ENCODE measurements at regions not wholly inside any gene's neighbourhood (a gene's known extent, or its start where the extent isn't known, plus 50 kb on each side); places are given as distances from the start of the nearest gene placed in this dataset.

DNA sequence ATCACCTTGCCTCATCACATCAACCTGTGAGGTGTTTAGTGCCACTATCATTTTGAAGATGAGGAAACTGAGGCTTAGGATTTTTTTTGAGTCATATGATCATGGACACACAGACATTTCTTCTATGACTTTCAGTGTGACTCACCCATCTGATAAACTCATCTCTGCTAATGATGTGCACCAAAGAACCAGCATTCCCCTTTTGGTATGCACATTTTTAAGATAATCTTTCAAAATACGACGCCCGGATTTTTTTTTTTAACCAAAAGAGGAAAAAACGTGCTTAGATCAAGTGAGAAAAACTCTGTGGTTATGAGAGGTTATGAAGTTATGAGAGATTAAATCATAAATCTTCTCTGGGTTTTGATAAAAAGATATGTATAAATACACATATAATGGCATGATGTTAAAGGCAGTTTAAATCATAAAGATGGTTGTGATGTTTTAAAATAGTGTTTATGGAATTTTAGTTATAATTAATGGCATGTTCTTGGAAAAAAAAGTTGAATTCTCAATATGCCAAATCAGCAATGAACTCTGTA lies 948.1 kb downstream of the TMTC2 start:
- no peaks in the 10 kb centered on the region for H3K9me3 ChIP-seq
- H3K27ac ChIP-seq: no peak overlapping the region
- no peak overlapping the region for H3K4me3 ChIP-seq
- H3K4me1 ChIP-seq: no peaks in the 10 kb centered on the region
- TF ChIP-seq, protein P1, sequence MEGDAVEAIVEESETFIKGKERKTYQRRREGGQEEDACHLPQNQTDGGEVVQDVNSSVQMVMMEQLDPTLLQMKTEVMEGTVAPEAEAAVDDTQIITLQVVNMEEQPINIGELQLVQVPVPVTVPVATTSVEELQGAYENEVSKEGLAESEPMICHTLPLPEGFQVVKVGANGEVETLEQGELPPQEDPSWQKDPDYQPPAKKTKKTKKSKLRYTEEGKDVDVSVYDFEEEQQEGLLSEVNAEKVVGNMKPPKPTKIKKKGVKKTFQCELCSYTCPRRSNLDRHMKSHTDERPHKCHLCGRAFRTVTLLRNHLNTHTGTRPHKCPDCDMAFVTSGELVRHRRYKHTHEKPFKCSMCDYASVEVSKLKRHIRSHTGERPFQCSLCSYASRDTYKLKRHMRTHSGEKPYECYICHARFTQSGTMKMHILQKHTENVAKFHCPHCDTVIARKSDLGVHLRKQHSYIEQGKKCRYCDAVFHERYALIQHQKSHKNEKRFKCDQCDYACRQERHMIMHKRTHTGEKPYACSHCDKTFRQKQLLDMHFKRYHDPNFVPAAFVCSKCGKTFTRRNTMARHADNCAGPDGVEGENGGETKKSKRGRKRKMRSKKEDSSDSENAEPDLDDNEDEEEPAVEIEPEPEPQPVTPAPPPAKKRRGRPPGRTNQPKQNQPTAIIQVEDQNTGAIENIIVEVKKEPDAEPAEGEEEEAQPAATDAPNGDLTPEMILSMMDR (IDR thresholded peaks at IDR 0.05): no peak
- TF ChIP-seq POLR2A (IDR thresholded peaks at IDR 0.05): no peak
- no peak for TF ChIP-seq POLR2AphosphoS5 (IDR thresholded peaks at IDR 0.05)
- no peak for TF ChIP-seq EP300 (IDR thresholded peaks at IDR 0.05)
- no peaks in the 10 kb centered on the region for H3K36me3 ChIP-seq
- no peak for DNase-seq (ENCODE audit: low spot score in 2 of 2)
- WGBS: 56% methylated on average over 4 of the region's 4 CpGs
- H3K27me3 ChIP-seq: no peaks in the 10 kb centered on the region

DNA sequence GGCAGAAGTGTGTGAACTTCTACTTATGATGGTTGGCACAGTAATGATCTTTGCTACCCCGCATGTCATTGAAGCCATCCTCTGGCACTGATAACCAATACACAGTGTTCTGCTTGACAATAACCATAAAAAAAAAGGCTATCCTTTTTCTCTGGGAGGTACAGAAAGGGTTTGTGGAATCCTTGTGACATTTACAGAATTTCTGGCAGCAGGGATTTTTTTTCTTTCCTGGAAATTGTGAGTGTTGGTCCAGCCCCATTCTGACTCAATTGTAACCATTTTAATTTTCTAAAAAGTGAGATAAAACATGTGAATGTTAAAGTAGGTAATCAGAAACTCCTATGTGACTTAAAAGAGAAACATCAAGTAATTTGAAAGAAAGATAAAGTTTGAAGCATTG lies 943.8 kb downstream of the TMTC2 start:
- TF ChIP-seq, protein P1 (IDR thresholded peaks at IDR 0.05): no peak
- no peak for TF ChIP-seq POLR2A (IDR thresholded peaks at IDR 0.05)
- no peak for TF ChIP-seq POLR2AphosphoS5 (IDR thresholded peaks at IDR 0.05)
- no peak for TF ChIP-seq EP300 (IDR thresholded peaks at IDR 0.05)
- no peak overlapping the region for H3K4me3 ChIP-seq
- no peaks in the 10 kb centered on the region for H3K36me3 ChIP-seq
- no peaks in the 10 kb centered on the region for H3K9me3 ChIP-seq
- H3K27me3 ChIP-seq: no peaks in the 10 kb centered on the region
- H3K27ac ChIP-seq: no peak overlapping the region
- DNase-seq (ENCODE audit: low spot score in 2 of 2): no peak
- 58% methylated on average over 1 of the region's 1 CpG for WGBS
- H3K4me1 ChIP-seq: no peaks in the 10 kb centered on the region

DNA sequence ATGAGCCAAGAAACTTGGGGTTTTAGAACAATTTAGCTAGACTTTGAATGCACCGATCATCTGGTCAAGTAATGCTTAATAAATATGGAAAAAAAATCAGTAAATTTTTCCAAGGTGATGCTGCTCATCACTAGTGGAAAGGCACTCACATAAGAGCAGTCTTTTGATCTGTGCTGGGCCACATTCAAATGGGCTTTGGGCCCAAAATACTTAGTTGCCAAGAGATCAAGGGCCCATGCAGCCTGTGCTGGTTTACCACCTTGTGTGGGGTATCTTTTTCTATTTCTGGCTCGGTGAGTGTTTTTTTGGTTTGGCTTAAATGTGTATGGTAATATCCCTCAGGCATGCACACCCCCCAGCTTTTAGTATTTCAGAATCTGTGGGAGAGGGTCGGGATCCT lies 943.2 kb downstream of the TMTC2 start:
- no peak overlapping the region for H3K27ac ChIP-seq
- H3K9me3 ChIP-seq: no peaks in the 10 kb centered on the region
- TF ChIP-seq EP300 (IDR thresholded peaks at IDR 0.05): no peak
- TF ChIP-seq POLR2AphosphoS5 (IDR thresholded peaks at IDR 0.05): no peak
- H3K36me3 ChIP-seq: no peaks in the 10 kb centered on the region
- no peak for DNase-seq (ENCODE audit: low spot score in 2 of 2)
- H3K4me3 ChIP-seq: no peak overlapping the region
- WGBS: 56% methylated on average over 3 of the region's 3 CpGs
- no peaks in the 10 kb centered on the region for H3K4me1 ChIP-seq
- H3K27me3 ChIP-seq: no peaks in the 10 kb centered on the region

DNA sequence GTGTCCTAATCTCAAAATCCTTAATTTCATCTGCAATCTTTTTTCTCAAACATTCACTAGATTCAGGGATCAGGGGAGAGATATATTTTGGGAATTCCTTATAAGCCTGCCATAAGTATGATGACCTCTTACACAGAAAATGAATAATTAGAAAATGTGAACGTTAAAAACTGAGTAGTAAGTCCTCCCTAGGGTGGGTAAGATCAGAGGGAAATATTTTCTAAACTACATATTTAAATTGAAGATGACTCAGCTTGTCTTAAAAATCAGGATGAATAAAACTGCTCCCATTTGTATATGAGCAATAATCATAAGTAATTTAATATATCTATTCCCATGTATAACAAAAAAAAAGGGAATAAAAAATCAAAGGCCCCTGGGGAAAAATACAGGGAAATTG lies 935.5 kb downstream of the TMTC2 start:
- DNase-seq (ENCODE audit: low spot score in 2 of 2): no peak
- H3K36me3 ChIP-seq: no peaks in the 10 kb centered on the region
- no peak overlapping the region for H3K27ac ChIP-seq
- 18% methylated on average over 1 of the region's 1 CpG for WGBS
- no peaks in the 10 kb centered on the region for H3K4me1 ChIP-seq
- no peaks in the 10 kb centered on the region for H3K9me3 ChIP-seq
- TF ChIP-seq POLR2AphosphoS5 (IDR thresholded peaks at IDR 0.05) (no peak), EP300 (IDR thresholded peaks at IDR 0.05) (no peak), POLR2A (IDR thresholded peaks at IDR 0.05) (no peak)
- TF ChIP-seq, protein P1 (IDR thresholded peaks at IDR 0.05): no peak
- no peak overlapping the region for H3K4me3 ChIP-seq
- H3K27me3 ChIP-seq: no peaks in the 10 kb centered on the region

DNA sequence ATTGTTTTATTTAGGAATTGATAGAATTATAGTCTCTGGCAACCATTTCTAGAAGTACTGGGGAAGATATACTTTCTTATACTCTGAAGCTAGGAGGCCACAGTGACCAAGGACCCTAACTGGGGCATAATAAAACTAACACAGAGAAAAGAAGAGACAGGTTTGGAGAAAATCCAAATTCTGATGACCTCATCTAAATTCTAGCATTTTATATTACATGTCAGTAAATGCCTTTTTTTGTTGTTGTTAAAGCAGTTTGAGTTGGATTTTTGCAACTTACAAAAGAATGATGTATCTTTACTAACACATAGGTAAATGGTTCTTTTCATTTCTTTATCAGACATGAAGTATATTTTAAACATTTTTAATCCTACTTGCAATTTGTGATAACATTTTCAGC lies 933.3 kb downstream of the TMTC2 start:
- no peaks in the 10 kb centered on the region for H3K27me3 ChIP-seq
- H3K36me3 ChIP-seq: no peaks in the 10 kb centered on the region
- H3K27ac ChIP-seq: no peak overlapping the region
- no peak overlapping the region for H3K4me3 ChIP-seq
- TF ChIP-seq EP300 (IDR thresholded peaks at IDR 0.05) (no peak), POLR2AphosphoS5 (IDR thresholded peaks at IDR 0.05) (no peak), POLR2A (IDR thresholded peaks at IDR 0.05) (no peak)
- TF ChIP-seq, protein P1 (IDR thresholded peaks at IDR 0.05): no peak
- no peak for DNase-seq (ENCODE audit: low spot score in 2 of 2)
- no peaks in the 10 kb centered on the region for H3K4me1 ChIP-seq
- no peaks in the 10 kb centered on the region for H3K9me3 ChIP-seq

DNA sequence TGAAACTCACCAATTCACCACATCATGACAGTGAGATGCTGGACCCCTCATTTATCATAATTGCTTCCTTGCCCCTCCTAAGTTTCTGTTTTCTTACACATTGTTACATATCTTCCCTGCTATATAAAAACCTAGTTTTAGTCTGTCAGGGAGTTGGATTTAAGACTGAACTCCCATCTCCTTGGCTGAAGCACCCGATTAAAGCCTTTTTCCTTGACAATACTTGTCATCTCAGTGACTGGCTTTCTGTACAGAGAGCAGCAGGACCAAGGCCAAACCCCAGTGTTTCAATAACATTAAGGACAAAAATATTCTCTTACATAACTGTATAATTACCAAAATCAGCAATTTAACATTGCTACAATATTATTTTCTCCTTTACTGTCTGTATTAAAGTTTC lies 928.4 kb downstream of the TMTC2 start:
- no peak overlapping the region for H3K27ac ChIP-seq
- no peak overlapping the region for H3K4me3 ChIP-seq
- no peaks in the 10 kb centered on the region for H3K27me3 ChIP-seq
- H3K9me3 ChIP-seq: no peaks in the 10 kb centered on the region
- no peaks in the 10 kb centered on the region for H3K4me1 ChIP-seq
- no peak for TF ChIP-seq EP300 (IDR thresholded peaks at IDR 0.05)
- TF ChIP-seq, protein P1 (IDR thresholded peaks at IDR 0.05): no peak
- no peak for TF ChIP-seq POLR2A (IDR thresholded peaks at IDR 0.05)
- TF ChIP-seq POLR2AphosphoS5 (IDR thresholded peaks at IDR 0.05): no peak
- no peaks in the 10 kb centered on the region for H3K36me3 ChIP-seq
- no peak for DNase-seq (ENCODE audit: low spot score in 2 of 2)
- WGBS: 83% methylated on average over 1 of the region's 1 CpG
